K562 (cell line): ENCODE measurements at regions not wholly inside any gene's neighbourhood (a gene's known extent, or its start where the extent isn't known, plus 50 kb on each side); places are given as distances from the start of the nearest gene placed in this dataset.

ENCODE experiments used
- ATAC-seq: fragments of 200-7000 bp; cut with Tn5 transposase; 3 replicates; pipeline ENCODE4 v1.9.1; 2020; ENCODE audit warnings: moderate library complexity
- BruUV-seq: library from RNA; stranded (reverse); fragments of 400-500 nt; replicated peaks from 2 replicates; lab custom pipeline; 2021; lab: Mats Ljungman, UMichigan
- CTCF ChIA-PET: fragments of 300-600 bp; formaldehyde crosslinking; extraction: SDS; loops from one replicate; lab custom pipeline; 2021; ENCODE audit warnings: low intra/inter-chr PET ratio; lab: Yijun Ruan, JAX
- POLR2A ChIA-PET: fragments of 300-600, 350-650 bp; sonication (Branson Sonifier 250); formaldehyde crosslinking; extraction: SDS; loops from one replicate; lab custom pipeline; 2021; ENCODE audit warnings: antibody characterized with exemption, inconsistent platforms; lab: Yijun Ruan, JAX
- DNase-seq, 4 experiments: peaks; one replicate each; pipeline versions ENCODE4 v3.0.0 to v3.0.0-alpha.2; 2011 to 2018; ENCODE audit warnings: low spot score in 3 of 4, mixed read lengths in 3 of 4; ENCODE audit errors: extremely low read depth in 1 of 4
- FAIRE-seq: peaks from 2 replicates; lab custom pipeline; 2011; peaks lifted over from hg19 to GRCh38; lab: Jason Lieb, UNC
- H2AFZ ChIP-seq: 2 replicates; pipeline ENCODE4 v1.6.0; 2011; ENCODE audit warnings: low read depth, low read length, control low read depth, inconsistent platforms
- H3K27ac ChIP-seq: fragments of 200-600 bp; 3 replicates; pipeline ENCODE4 v1.8.0; 2011; ENCODE audit warnings: low read depth, mild to moderate bottlenecking, control low read depth, inconsistent platforms, low read length, moderate library complexity, mixed read lengths; ENCODE audit errors: extremely low read depth
- H3K27me3 ChIP-seq, 2 experiments: fragments of 300-600 bp in 1 of 2; 2 replicates in 1 of 2; 3 replicates in 1 of 2; pipeline versions ENCODE4 v1.6.0 to v1.8.0; 2011; ENCODE audit warnings: inconsistent platforms in 2 of 2, low read length in 2 of 2, mild to moderate bottlenecking in 1 of 2, mixed read lengths in 1 of 2, moderate library complexity in 1 of 2; ENCODE audit not compliant: control insufficient read depth in 2 of 2, insufficient read depth in 2 of 2
- H3K36me3 ChIP-seq: fragments of 300-600 bp; 3 replicates; pipeline ENCODE4 v1.8.0; 2011; ENCODE audit warnings: mild to moderate bottlenecking, low read length, inconsistent platforms; ENCODE audit not compliant: control insufficient read depth, insufficient read depth
- H3K4me1 ChIP-seq, 2 experiments: fragments of 200-600 bp in 1 of 2; replicated peaks in 1 of 2; 2 replicates in 1 of 2; 3 replicates in 1 of 2; pipeline versions ENCODE4 v1.5.1 to v1.8.0; 2011; ENCODE audit warnings: inconsistent platforms in 2 of 2, low read length in 2 of 2, mild to moderate bottlenecking in 1 of 2, mixed read lengths in 1 of 2, moderate library complexity in 1 of 2; ENCODE audit not compliant: control insufficient read depth in 2 of 2, insufficient read depth in 2 of 2
- H3K4me2 ChIP-seq: 2 replicates; pipeline ENCODE4 v1.6.1; 2011; ENCODE audit warnings: low read length, control low read depth, inconsistent platforms, mixed read lengths; ENCODE audit not compliant: insufficient read depth
- H3K4me3 ChIP-seq: fragments of 200-600 bp; sonication (generic), shearing (Covaris generic); 2 replicates; pipeline ENCODE4 v1.5.1; 2016; ENCODE audit warnings: control low read depth, inconsistent platforms
- H3K79me2 ChIP-seq: fragments of 200-600 bp; 3 replicates; pipeline ENCODE4 v1.8.0; 2011; ENCODE audit warnings: low read length, inconsistent platforms; ENCODE audit not compliant: control insufficient read depth, insufficient read depth
- H3K9ac ChIP-seq, 2 experiments: 2 replicates each; pipeline versions ENCODE4 v1.6.0 to v1.6.1; 2011; ENCODE audit warnings: low read depth in 2 of 2, low read length in 2 of 2, control low read depth in 1 of 2, inconsistent platforms in 1 of 2, mild to moderate bottlenecking in 1 of 2, mixed read lengths in 1 of 2; ENCODE audit not compliant: insufficient read depth in 1 of 2
- H3K9me1 ChIP-seq: one replicate; pipeline ENCODE4 v1.6.0; 2011; ENCODE audit warnings: inconsistent platforms, mild to moderate bottlenecking, low read length, moderate library complexity; ENCODE audit not compliant: control insufficient read depth, insufficient read depth
- H3K9me3 ChIP-seq: replicated peaks from 2 replicates; pipeline ENCODE4 v1.5.1; 2011; ENCODE audit warnings: low read depth, low read length, inconsistent platforms; ENCODE audit not compliant: control insufficient read depth, insufficient read depth
- H4K20me1 ChIP-seq: replicated peaks from 2 replicates; pipeline ENCODE4 v1.6.1; 2011; ENCODE audit warnings: low read length, inconsistent platforms, mixed read lengths; ENCODE audit not compliant: control insufficient read depth, insufficient read depth
- ATF4 ChIP-seq: fragments of 450-650 bp; formaldehyde crosslinking; IDR thresholded peaks from 2 replicates; pipeline ENCODE4 v1.4.0; 2022; ENCODE audit warnings: mild to moderate bottlenecking, moderate library complexity
- DIDO1 ChIP-seq: fragments of 450-650 bp; IDR thresholded peaks from 2 replicates; pipeline ENCODE4 v1.6.1; 2016; ENCODE audit warnings: low read depth, missing biosample characterization, missing genetic modification characterization
- EGR1 ChIP-seq: fragments of 450-650 bp; conservative IDR thresholded peaks from 2 replicates; pipeline ENCODE4 v1.6.1; 2017; ENCODE audit warnings: mild to moderate bottlenecking
- ETS2 ChIP-seq: IDR thresholded peaks from 2 replicates; pipeline ENCODE4 v1.6.1; 2016; ENCODE audit warnings: borderline replicate concordance, missing genetic modification characterization, mild to moderate bottlenecking, moderate library complexity, missing compliant biosample characterization; ENCODE audit not compliant: poor library complexity, severe bottlenecking
- FIP1L1 ChIP-seq: fragments of 200-400 bp; formaldehyde crosslinking; IDR thresholded peaks from 2 replicates; pipeline ENCODE4 v1.6.1; 2018; ENCODE audit warnings: mild to moderate bottlenecking, low read depth, low read length; ENCODE audit not compliant: poor library complexity, severe bottlenecking
- FOXK2 ChIP-seq, 2 experiments: fragments of 450-650 bp; IDR thresholded peaks in 1 of 2; conservative IDR thresholded peaks in 1 of 2; 2 replicates each; pipeline ENCODE4 v1.6.1; 2016; ENCODE audit warnings: low read depth in 2 of 2, mild to moderate bottlenecking in 1 of 2
- HMGXB4 ChIP-seq: sonication (generic); formaldehyde crosslinking; IDR thresholded peaks from 2 replicates; pipeline ENCODE4 v1.8.1; 2023; ENCODE audit warnings: mild to moderate bottlenecking, missing genetic modification reagents
- YBX1 ChIP-seq: fragments of 450-650 bp; IDR thresholded peaks from 2 replicates; pipeline ENCODE4 v1.7.1; 2016; ENCODE audit warnings: mild to moderate bottlenecking
- ZNF384 ChIP-seq: IDR thresholded peaks from 2 replicates; pipeline ENCODE4 v1.6.1; 2012; ENCODE audit warnings: low read depth, low read length, improper control_type of control experiment
- WGBS: fragments of 100-300 bp; shearing (Covaris generic); methylation state at CpG from one replicate; pipeline ENCODE4 v1.1.6; 2016; ENCODE audit warnings: low coverage, mixed read lengths; ENCODE audit not compliant: insufficient coverage; ENCODE audit errors: missing lambda C conversion rate; 5-methylcytosine and 5-hydroxymethylcytosine counted together
- in situ Hi-C: fragments of 300-500 bp; cut with MboI; formaldehyde crosslinking; loops from 4 replicates; pipeline ENCODE4 v1.15.0; 2018; ENCODE audit warnings: inconsistent platforms, mixed read lengths
- intact Hi-C: fragments of 100-400 bp; cut with micrococcal nuclease; formaldehyde crosslinking; loops from 2 replicates; pipeline ENCODE4 v1.14.2; 2022

GRCh38 chr1:3992746-3993145 lies 92.7 kb upstream of the C1orf174 start (continued):
- no peak for TF ChIP-seq HMGXB4 (CRISPR knock-in tag)
- TF ChIP-seq FIP1L1 = no peak
- no peak for TF ChIP-seq ETS2
- TF ChIP-seq ATF4 = no peak
- no peak for TF ChIP-seq DIDO1 (tag)
- no peak for TF ChIP-seq ZNF384
- no peak for TF ChIP-seq FOXK2 (conservative IDR thresholded peaks at IDR 0.05 in 1 of 2, IDR thresholded peaks at IDR 0.05 in 1 of 2; ENCODE audit: low read depth in 2 of 2)

GRCh38 chr1:3993619-3994375 lies 93.7 kb upstream of the C1orf174 start:
- ATAC-seq (no peak), DNase-seq (no peak), FAIRE-seq (no peak)
- Histone ChIP-seq H3K27ac (no peak overlapping the region), H3K27me3 (peaks cover 2 to 31% of the 10 kb centered on the region in 2 experiments; a peak in 1 of 5 replicates), H3K79me2 (no peaks in the 10 kb centered on the region), H3K9me1 (no peaks in the 10 kb centered on the region), H3K4me3 (no peak overlapping the region), H4K20me1 (peaks cover 11% of the 10 kb centered on the region; the same call in 1 of the 2 replicates), H3K4me1 (no peaks in the 10 kb centered on the region), H3K9me3 (no peaks in the 10 kb centered on the region), H2AFZ (no peak overlapping the region), H3K9ac (no peak overlapping the region), H3K36me3 (peaks cover 7% of the 10 kb centered on the region; the same call in 1 of the 3 replicates), H3K4me2 (no peak overlapping the region)
- no TSS peak for BruUV-seq
- POLR2A ChIA-PET = no interaction called here
- TF ChIP-seq YBX1 (no peak), EGR1 (peak; percentile 46)
- in situ Hi-C loops (no loop called here), intact Hi-C loops (no loop called here)
- 13% methylated on average over 25 of the region's 25 CpGs for WGBS
- CTCF ChIA-PET = no interaction called here
